GM23338 (cell line): ENCODE measurements at regions not wholly inside any gene's neighbourhood (a gene's known extent, or its start where the extent isn't known, plus 50 kb on each side); places are given as distances from the start of the nearest gene placed in this dataset.

ENCODE experiments used
- ATAC-seq: fragments of 200-7000 bp; cut with Tn5 transposase; 3 replicates; pipeline ENCODE4 v1.9.1; 2020
- DNase-seq: peaks from one replicate; pipeline ENCODE4 v3.0.0-alpha.2; 2015; ENCODE audit warnings: low spot score
- H2AFZ ChIP-seq: fragments of 200-600 bp; sonication (generic); 2 replicates; pipeline ENCODE4 v1.8.0; 2016; ENCODE audit warnings: antibody characterized with exemption, mild to moderate bottlenecking, moderate library complexity
- H3F3A ChIP-seq: fragments of 200-600 bp; sonication (generic); replicated peaks from 2 replicates; pipeline ENCODE4 v1.8.0; 2017; ENCODE audit warnings: antibody characterized with exemption, mixed run types, low read depth
- H3K27ac ChIP-seq: fragments of 200-600 bp; sonication (generic); 2 replicates; pipeline ENCODE4 v1.6.1; 2016; ENCODE audit warnings: low read depth
- H3K27me3 ChIP-seq: fragments of 200-600 bp; sonication (generic); 2 replicates; pipeline ENCODE4 v1.8.0; 2016; ENCODE audit warnings: mild to moderate bottlenecking, mixed run types, moderate library complexity; ENCODE audit not compliant: insufficient read depth
- H3K36me3 ChIP-seq: fragments of 200-600 bp; sonication (generic); 2 replicates; pipeline ENCODE4 v1.8.0; 2016; ENCODE audit warnings: mild to moderate bottlenecking; ENCODE audit not compliant: insufficient read depth
- H3K4me1 ChIP-seq: fragments of 200-600 bp; sonication (generic); 2 replicates; pipeline ENCODE4 v1.8.0; 2016; ENCODE audit warnings: mild to moderate bottlenecking, moderate library complexity; ENCODE audit not compliant: insufficient read depth
- H3K4me2 ChIP-seq: fragments of 200-600 bp; sonication (generic); 2 replicates; pipeline ENCODE4 v1.7.1; 2017; ENCODE audit warnings: mixed run types
- H3K4me3 ChIP-seq: fragments of 200-600 bp; sonication (generic); 2 replicates; pipeline ENCODE4 v1.6.1; 2016; ENCODE audit warnings: mixed run types
- H3K79me2 ChIP-seq: fragments of 200-600 bp; sonication (generic); replicated peaks from 2 replicates; pipeline ENCODE4 v1.8.0; 2017; ENCODE audit warnings: mild to moderate bottlenecking; ENCODE audit not compliant: insufficient read depth
- H3K9me2 ChIP-seq: fragments of 200-600 bp; sonication (generic); 2 replicates; pipeline ENCODE4 v1.8.0; 2017; ENCODE audit not compliant: insufficient read depth
- H4K20me1 ChIP-seq: fragments of 200-600 bp; sonication (generic); replicated peaks from 2 replicates; pipeline ENCODE4 v1.8.0; 2017; ENCODE audit warnings: mild to moderate bottlenecking; ENCODE audit not compliant: insufficient read depth
- H3K27ac Mint-ChIP-seq: 2 replicates; pipeline ENCODE4 v1.8.0; 2020; ENCODE audit warnings: inconsistent platforms, mild to moderate bottlenecking, moderate library complexity, mixed read lengths
- H3K27me3 Mint-ChIP-seq: 3 replicates; pipeline ENCODE4 v1.8.0; 2022; ENCODE audit warnings: low read depth, mild to moderate bottlenecking, moderate library complexity, mixed read lengths, inconsistent platforms; ENCODE audit not compliant: insufficient read depth, poor library complexity
- H3K36me3 Mint-ChIP-seq: 3 replicates; pipeline ENCODE4 v1.8.0; 2021; ENCODE audit warnings: low read depth, mild to moderate bottlenecking, inconsistent platforms, moderate library complexity, mixed read lengths
- H3K4me1 Mint-ChIP-seq: 3 replicates; pipeline ENCODE4 v1.8.0; 2020; ENCODE audit warnings: mild to moderate bottlenecking, inconsistent platforms, mixed read lengths
- H3K4me3 Mint-ChIP-seq: 3 replicates; pipeline ENCODE4 v1.8.0; 2021; ENCODE audit warnings: moderate library complexity, mild to moderate bottlenecking, inconsistent platforms, mixed read lengths
- H3K9me3 Mint-ChIP-seq: 3 replicates; pipeline ENCODE4 v1.8.0; 2020; ENCODE audit warnings: moderate library complexity, mild to moderate bottlenecking, inconsistent platforms, mixed read lengths
- STAT1 ChIP-seq: IDR thresholded peaks from one replicate; pipeline ENCODE4 v1.6.1; 2016; ENCODE audit warnings: antibody characterized with exemption; ENCODE audit not compliant: unreplicated experiment
- ZNF331 ChIP-seq: fragments of 250-450 bp; sonication (Bioruptor Pico); IDR thresholded peaks from 2 replicates; pipeline ENCODE4 v1.5.0; 2020; ENCODE audit warnings: low read depth, mild to moderate bottlenecking, moderate library complexity
- TF ChIP-seq, protein P1 (sequence below): fragments of 250-450 bp; sonication (Bioruptor Pico); IDR thresholded peaks from 2 replicates; pipeline ENCODE4 v1.5.0; 2020; ENCODE audit warnings: mild to moderate bottlenecking, moderate library complexity
- TF ChIP-seq, protein P2 (sequence below), 2 experiments: fragments of 200-600 bp in 1 of 2; sonication (generic) in 1 of 2; conservative IDR thresholded peaks; 2 replicates each; pipeline versions ENCODE4 v1.5.1 to v1.6.1; 2016 to 2017; ENCODE audit warnings: antibody characterized with exemption in 2 of 2, low read depth in 2 of 2, mild to moderate bottlenecking in 2 of 2, moderate library complexity in 1 of 2

DNA sequence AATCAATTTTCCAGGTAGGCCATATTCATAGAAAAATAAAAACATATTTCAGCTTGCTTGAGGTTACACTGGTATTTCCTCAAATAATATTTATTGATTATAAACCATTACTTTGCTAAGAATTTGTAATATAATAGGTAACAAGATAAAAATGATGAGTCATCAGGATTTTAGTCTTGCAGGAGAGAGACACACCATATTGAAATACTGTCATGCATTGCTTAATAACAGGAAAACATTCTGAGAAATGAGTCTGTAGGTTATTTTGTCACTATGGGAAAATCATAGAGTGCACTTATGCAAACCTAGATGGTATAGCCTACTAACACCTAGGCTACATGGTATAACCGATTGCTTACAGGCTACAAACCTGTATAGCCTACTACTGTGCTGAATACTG lies 990.5 kb downstream of the OTOL1 start (continued):
- TF ChIP-seq, protein P1, sequence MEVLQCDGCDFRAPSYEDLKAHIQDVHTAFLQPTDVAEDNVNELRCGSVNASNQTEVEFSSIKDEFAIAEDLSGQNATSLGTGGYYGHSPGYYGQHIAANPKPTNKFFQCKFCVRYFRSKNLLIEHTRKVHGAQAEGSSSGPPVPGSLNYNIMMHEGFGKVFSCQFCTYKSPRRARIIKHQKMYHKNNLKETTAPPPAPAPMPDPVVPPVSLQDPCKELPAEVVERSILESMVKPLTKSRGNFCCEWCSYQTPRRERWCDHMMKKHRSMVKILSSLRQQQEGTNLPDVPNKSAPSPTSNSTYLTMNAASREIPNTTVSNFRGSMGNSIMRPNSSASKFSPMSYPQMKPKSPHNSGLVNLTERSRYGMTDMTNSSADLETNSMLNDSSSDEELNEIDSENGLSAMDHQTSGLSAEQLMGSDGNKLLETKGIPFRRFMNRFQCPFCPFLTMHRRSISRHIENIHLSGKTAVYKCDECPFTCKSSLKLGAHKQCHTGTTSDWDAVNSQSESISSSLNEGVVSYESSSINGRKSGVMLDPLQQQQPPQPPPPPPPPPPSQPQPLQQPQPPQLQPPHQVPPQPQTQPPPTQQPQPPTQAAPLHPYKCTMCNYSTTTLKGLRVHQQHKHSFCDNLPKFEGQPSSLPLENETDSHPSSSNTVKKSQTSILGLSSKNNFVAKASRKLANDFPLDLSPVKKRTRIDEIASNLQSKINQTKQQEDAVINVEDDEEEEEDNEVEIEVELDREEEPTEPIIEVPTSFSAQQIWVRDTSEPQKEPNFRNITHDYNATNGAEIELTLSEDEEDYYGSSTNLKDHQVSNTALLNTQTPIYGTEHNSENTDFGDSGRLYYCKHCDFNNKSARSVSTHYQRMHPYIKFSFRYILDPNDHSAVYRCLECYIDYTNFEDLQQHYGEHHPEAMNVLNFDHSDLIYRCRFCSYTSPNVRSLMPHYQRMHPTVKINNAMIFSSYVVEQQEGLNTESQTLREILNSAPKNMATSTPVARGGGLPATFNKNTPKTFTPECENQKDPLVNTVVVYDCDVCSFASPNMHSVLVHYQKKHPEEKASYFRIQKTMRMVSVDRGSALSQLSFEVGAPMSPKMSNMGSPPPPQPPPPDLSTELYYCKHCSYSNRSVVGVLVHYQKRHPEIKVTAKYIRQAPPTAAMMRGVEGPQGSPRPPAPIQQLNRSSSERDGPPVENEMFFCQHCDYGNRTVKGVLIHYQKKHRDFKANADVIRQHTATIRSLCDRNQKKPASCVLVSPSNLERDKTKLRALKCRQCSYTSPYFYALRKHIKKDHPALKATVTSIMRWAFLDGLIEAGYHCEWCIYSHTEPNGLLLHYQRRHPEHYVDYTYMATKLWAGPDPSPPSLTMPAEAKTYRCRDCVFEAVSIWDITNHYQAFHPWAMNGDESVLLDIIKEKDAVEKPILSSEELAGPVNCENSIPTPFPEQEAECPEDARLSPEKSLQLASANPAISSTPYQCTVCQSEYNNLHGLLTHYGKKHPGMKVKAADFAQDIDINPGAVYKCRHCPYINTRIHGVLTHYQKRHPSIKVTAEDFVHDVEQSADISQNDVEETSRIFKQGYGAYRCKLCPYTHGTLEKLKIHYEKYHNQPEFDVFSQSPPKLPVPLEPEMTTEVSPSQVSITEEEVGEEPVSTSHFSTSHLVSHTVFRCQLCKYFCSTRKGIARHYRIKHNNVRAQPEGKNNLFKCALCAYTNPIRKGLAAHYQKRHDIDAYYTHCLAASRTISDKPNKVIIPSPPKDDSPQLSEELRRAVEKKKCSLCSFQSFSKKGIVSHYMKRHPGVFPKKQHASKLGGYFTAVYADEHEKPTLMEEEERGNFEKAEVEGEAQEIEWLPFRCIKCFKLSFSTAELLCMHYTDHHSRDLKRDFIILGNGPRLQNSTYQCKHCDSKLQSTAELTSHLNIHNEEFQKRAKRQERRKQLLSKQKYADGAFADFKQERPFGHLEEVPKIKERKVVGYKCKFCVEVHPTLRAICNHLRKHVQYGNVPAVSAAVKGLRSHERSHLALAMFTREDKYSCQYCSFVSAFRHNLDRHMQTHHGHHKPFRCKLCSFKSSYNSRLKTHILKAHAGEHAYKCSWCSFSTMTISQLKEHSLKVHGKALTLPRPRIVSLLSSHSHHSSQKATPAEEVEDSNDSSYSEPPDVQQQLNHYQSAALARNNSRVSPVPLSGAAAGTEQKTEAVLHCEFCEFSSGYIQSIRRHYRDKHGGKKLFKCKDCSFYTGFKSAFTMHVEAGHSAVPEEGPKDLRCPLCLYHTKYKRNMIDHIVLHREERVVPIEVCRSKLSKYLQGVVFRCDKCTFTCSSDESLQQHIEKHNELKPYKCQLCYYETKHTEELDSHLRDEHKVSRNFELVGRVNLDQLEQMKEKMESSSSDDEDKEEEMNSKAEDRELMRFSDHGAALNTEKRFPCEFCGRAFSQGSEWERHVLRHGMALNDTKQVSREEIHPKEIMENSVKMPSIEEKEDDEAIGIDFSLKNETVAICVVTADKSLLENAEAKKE (CRISPR knock-in tag), result no peak

GRCh38 chr3:162489853-162490252 lies 993.2 kb downstream of the OTOL1 start:
- Histone ChIP-seq H3K4me3 (no peak overlapping the region), H3K79me2 (no peaks in the 10 kb centered on the region), H3K4me1 (peaks cover 3% of the 10 kb centered on the region; the same call in 1 of the 2 replicates), H3K4me2 (no peak overlapping the region), H2AFZ (no peak overlapping the region), H3K36me3 (no peaks in the 10 kb centered on the region), H3K9me2 (peaks cover 5% of the 10 kb centered on the region; the same call in 1 of the 2 replicates), H3K27me3 (no peaks in the 10 kb centered on the region), H3F3A (no peaks in the 10 kb centered on the region), H4K20me1 (no peaks in the 10 kb centered on the region), H3K27ac (no peak overlapping the region)
- Mint-ChIP-seq H3K36me3 (peaks cover 11% of the 10 kb centered on the region; the same call in 2 of the 3 replicates), H3K27ac (no peak overlapping the region), H3K4me3 (no peak overlapping the region), H3K9me3 (peaks cover 11% of the 10 kb centered on the region; the same call in 2 of the 3 replicates), H3K27me3 (no peaks in the 10 kb centered on the region), H3K4me1 (no peaks in the 10 kb centered on the region)
- ATAC-seq, result peak; percentile 42; the same call in 2 of the 3 replicates
- TF ChIP-seq, protein P2, sequence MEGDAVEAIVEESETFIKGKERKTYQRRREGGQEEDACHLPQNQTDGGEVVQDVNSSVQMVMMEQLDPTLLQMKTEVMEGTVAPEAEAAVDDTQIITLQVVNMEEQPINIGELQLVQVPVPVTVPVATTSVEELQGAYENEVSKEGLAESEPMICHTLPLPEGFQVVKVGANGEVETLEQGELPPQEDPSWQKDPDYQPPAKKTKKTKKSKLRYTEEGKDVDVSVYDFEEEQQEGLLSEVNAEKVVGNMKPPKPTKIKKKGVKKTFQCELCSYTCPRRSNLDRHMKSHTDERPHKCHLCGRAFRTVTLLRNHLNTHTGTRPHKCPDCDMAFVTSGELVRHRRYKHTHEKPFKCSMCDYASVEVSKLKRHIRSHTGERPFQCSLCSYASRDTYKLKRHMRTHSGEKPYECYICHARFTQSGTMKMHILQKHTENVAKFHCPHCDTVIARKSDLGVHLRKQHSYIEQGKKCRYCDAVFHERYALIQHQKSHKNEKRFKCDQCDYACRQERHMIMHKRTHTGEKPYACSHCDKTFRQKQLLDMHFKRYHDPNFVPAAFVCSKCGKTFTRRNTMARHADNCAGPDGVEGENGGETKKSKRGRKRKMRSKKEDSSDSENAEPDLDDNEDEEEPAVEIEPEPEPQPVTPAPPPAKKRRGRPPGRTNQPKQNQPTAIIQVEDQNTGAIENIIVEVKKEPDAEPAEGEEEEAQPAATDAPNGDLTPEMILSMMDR (conservative IDR thresholded peaks at IDR 0.05; ENCODE audit: low read depth in 2 of 2), result peak; percentile 37 to 38; a peak in 3 of 4 replicates
- TF ChIP-seq ZNF331 (CRISPR knock-in tag) (no peak), STAT1 (no peak)
- peak; percentile 31 for DNase-seq
